GM12872 (cell line): ENCODE measurements at regions not wholly inside any gene's neighbourhood (a gene's known extent, or its start where the extent isn't known, plus 50 kb on each side); places are given as distances from the start of the nearest gene placed in this dataset.

Source experiments
- CTCF ChIP-seq: IDR thresholded peaks from 3 replicates; pipeline ENCODE4 v1.5.1; 2011; ENCODE audit warnings: low read depth, mild to moderate bottlenecking, low read length, moderate library complexity; ENCODE audit not compliant: insufficient read depth

GRCh38 chr11:86861810-86862209 is 61.5 kb downstream of the PRSS23 start:
- no peak for TF ChIP-seq CTCF

- no peak for TF ChIP-seq CTCF
These were observed 63.1 kb downstream of the PRSS23 start for GRCh38 chr11:86863476-86863875.

GRCh38 chr11:86865436-86865835 is 65.1 kb downstream of the PRSS23 start:
- TF ChIP-seq CTCF, result no peak

GRCh38 chr11:86869531-86869930 is 69.2 kb downstream of the PRSS23 start:
- no peak for TF ChIP-seq CTCF

- TF ChIP-seq CTCF, result peak; percentile 78
These were observed 69.7 kb downstream of the PRSS23 start for GRCh38 chr11:86869966-86870570.

GRCh38 chr11:86873573-86874083 is 73.3 kb downstream of the PRSS23 start:
- TF ChIP-seq CTCF, result no peak

- no peak for TF ChIP-seq CTCF
These were observed 74.1 kb downstream of the PRSS23 start for GRCh38 chr11:86874304-86875056.
